ENCODE measurements at regions not wholly inside any gene's neighbourhood (a gene's known extent, or its start where the extent isn't known, plus 50 kb on each side); places are given as distances from the start of the nearest gene placed in this dataset.
A peak's percentile ranks its signal among the peaks of the same experiment; 100 is the strongest.

- no peak for DNase-seq
These were observed 79.1 kb upstream of the DYNC1I2 start for GRCh38 chr2:171608168-171608567.

DNA sequence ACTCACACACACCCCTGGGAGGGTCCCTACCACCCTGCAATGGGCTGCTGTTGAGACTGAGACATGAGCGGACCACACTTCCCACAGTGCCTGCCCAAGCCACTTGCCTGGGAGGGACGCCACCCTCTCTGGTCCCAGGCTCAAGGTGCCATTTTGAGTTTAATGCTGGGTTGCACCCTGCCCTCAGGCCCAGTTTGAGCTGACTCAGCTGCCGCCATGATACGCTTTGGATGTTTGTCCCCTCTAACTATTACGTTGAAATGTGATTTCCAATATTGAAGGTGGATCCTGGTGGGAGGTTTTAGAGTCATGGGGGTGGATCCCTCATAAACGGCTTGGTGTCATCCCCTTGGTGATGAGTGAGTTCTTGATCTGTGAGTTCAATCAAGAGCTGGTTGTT lies 76.4 kb upstream of the DYNC1I2 start:
- no peak for DNase-seq

DNA sequence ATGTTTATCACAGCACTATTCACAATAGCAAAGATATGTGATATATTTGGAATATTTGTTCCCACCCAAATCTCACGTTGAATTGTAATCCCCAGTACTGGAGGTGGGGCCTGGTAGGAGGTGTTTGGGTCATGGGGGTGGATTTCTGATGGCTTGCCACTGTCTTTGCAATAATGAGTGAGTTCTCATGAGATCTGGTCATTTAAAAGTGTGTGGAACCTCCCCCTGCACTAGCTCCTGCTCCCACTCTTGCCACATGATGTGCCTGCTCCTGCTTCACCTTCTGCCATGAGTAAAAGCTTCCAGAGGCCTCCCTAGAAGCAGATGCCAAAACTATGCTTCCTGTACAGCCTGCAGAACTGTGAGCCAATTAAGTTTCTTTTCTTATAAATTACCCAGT lies 72.2 kb upstream of the DYNC1I2 start:
- no peak for DNase-seq

DNA sequence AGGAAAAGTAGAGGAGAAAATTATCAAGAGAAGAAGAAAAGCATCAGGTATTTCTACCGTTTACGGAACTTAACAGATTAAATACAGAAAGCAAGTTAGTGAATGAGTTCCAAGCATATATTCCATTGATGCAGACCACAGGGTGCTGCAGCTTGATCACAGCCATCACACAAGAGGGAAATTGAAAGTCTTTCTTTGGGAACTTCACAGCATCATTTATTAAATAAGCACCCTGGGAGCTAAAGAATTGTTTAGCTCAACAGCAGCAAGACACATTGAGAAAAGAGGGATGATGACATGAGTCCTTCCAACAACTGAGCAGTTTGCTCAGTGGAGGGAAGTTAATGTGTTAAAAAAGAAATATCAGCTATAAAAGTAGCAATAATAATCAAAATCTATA lies 69.3 kb upstream of the DYNC1I2 start:
- DNase-seq, result no peak

GRCh38 chr2:171625006-171625405 lies 62.3 kb upstream of the DYNC1I2 start:
- DNase-seq, result no peak

DNA sequence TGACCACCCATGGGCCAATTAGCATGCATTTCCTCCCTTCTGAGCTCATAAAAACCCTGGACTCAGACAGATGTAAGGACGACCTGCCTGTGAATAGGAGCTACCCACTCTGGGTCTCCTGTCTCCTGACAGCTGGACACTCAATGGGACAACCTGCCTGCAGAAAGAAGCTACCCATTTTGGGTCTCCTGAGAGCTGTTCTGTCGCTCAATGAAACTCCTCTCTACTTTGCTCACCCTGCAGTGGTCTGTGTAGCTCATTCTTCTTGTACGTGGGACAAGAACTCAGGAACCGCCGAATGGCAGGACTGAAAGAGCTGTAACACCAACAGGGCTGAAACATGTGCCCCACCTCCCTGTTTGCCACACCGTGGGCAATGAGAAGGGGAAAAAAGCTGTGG lies 60.3 kb upstream of the DYNC1I2 start:
- DNase-seq, result no peak

DNA sequence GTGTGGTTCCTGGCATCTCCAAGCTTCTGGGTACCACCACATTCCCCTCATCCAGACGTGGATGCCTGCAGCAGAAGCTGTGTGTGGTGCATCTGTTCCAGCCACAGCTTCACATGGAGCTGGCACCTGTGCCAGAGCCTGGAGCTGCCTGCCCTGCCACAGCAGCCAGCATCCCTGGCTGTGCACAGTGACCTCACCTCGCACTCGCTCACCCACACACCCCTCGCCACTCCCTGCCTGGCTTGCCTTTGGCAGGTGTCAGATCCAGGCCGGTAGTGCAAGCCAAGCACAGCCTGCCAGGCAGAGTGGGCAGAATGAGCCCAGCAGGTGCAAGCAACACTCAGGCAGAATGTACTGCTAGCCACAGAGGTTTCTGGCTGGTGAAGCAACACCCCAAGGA lies 59.9 kb upstream of the DYNC1I2 start:
- DNase-seq, result no peak

DNA sequence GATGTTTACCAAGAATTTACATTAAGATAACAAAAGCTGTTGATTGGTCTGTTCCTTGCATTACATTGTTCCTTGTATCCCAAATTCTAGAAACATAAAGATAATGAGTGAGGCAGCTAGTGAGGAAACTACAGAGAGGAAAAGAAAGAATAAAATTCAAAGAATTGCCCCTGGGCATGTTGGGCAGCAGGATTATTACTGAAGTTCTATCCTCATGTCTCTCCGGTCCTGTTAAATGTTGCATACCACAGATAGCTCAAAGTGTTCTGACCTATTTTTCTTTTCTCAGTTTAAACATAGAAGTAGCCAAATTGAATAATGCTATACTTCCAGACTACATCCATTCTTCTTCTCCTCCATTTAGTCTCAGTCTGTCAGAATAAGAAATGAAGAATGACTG lies 58.2 kb upstream of the DYNC1I2 start:
- peak; percentile 15 for DNase-seq

DNA sequence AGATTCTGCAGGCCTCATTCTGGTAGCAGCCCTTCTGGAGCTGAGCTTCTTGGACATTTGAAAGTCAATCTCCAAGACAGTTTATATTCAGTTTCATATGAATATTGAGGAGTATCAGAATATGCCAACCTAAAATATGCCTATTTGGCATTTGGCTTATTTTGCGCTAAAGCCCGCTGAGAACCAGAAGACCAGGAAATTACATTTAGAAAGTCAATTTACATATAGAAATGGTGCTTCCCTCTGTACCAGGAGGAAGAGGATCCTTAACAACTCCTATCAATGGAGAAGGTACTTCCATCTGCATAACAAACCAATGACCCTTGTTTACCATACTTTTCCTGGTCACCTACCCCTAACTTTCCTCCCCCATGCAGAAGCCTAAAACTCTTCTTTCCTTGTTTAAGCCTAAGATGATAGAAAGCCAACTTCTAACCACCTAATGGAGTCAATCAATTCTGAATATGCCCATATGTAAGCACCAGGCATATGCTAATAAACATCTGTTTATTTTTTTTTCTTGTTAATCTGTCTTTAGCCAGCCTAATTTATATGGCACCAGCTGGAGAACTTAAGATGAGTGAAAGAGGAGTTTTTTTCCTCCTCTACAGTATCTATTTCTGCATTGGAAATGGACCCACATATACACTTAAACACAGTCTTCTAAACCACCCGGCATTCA lies 57.0 kb upstream of the DYNC1I2 start:
- no peak for DNase-seq

DNA sequence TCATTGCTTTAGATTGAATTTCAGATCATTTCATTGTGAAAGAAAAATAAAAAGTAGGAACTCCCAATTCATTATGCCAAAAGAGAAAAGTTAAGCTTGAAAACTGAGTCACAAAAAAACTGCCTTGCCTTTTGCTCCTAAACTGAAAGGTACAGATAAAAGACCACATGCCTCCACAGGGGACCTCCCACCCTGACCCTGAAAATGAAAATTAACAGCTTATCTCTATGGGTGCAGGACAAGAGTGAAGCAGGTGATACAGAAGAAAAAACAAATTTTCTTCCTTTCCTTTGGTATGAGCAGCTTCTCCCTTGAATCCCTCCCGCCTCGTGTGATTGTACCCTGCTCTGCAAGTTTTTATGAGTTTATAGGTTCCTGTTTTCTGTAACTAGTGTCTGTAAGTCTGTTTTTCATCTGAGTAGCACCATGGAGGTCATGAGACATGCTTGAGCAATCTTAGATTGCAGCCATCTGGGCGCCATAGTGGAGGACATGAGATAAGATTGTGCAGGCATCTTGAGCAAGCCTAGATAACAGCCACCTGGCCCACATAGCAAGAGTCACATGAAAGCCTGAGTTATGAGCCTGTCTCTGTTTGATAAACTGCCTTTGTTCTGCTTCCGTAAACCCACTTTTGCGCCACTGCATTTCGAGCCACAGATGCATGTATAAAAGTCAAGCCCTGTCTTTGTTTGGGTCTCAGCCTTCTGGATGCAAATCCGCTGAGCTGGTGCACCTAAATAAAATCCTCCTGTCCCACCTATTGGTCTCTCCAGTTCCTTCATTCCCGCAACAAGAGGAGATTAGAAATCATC lies 56.2 kb upstream of the DYNC1I2 start:
- DNase-seq, result no peak
